ENCODE measurements at regions not wholly inside any gene's neighbourhood (a gene's known extent, or its start where the extent isn't known, plus 50 kb on each side); places are given as distances from the start of the nearest gene placed in this dataset.
"Not testable (repeated sequence)": the region's sequence is repeated elsewhere in the genome, so short reads cannot be mapped to it uniquely, and the experiment has no call there.

DNA sequence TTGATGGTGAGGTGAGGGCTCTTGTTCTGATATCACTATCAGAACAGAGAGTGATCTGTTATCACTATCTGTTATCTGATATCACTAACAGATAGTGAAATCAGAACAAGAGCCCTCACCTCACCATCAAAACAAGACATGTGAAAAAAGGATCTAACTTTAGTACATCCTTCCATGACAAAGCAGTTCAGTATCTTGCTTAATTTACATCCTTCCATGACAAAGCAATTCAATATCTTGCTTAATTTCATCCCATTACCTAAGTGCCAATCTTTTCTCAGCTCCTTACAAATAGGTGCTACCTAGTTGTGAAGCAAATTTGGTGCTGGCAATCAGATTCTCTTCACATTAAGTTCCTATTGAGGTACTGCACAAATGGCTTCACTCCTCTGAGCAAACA lies 1865.6 kb upstream of the FLRT2 start:
- DNase-seq, result no peak

DNA sequence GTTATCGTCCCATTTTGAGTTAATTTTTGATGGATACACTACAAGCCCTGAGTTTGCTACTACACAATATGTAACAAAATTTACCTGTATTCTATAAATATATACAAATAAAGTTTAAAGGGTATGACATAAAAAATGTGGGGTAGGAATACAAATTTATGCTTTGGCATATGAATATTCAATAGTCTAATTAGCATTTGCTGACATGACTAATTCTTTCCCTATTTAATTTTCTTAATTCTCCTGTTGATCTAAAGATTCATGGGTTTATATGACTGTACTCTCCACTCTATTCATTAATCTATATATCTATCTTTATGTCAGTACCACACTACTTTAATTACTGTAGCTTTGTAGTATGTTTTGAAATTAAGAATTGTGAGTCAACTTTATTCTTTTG lies 1840.7 kb upstream of the FLRT2 start:
- DNase-seq, result no peak

DNA sequence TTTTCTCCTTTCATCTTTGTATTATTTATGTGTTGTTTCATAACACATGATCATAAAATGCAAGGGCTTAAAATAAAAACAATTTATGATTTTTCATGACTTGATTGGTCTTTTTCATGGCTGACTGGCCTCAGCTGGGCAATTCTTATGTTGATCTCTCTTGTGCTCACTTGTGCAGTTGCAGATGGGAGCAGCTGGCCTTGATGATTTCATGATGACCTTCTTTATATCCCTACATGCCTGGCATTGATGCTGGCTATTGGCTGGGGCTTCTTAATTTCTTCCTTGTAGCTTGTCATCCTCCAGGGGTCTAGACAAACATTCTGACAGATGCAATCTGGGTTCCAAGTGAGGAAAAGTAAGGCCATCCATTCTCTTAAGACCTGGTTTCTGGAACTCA lies 1832.8 kb upstream of the FLRT2 start:
- DNase-seq, result no peak

DNA sequence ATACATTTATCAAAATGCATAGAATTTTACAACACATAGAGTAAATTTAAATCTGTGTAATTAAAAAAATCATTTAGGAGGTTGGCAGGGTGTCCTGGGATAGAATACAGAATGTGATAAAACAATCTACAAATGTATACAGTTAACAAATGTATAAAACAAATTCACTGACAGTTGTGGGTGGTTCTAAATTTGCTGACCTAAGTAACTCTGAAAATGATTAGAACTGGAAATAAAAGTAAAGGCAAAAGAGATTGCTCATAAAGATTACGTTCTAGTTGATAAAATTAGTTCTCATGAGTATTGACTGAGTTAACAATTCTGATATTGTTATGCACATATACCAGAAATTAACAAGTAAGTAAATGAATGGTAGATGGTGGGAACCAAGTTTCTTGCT lies 1827.3 kb upstream of the FLRT2 start:
- no peak for DNase-seq

DNA sequence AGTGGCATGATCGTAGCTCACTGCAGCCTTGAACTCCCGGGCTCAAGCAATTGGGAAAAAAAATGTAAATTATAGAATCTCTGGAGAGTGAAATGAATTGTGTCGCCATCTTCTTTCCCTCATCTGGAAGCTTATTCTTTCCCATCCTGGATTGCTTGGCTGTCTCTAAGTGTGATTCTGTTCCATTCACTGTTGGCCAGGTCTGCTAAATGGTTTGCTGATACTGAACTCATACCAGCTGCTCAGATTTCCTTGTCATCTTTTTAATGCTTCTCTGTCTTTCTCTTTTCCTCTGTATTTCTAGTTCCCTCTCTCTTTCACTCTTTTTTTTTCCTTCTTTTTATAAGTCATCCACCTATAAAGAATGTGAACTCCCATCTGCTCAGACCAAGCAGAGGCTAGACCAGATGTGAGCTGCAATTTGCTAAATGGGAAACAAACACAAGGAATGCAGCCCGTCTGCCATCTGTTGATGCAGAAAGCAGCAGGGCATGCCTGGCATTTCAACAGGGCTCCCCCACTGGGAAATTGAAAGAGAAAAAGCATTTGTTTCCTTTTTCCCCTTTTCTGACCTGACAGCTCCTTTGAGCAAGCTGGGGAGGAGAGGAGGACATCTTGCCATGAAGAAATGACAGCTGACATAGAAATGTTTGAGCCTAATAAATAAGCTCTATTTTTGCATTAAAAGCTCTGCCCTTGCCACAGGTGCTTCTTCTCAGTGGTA lies 1823.6 kb upstream of the FLRT2 start:
- DNase-seq, result no peak

DNA sequence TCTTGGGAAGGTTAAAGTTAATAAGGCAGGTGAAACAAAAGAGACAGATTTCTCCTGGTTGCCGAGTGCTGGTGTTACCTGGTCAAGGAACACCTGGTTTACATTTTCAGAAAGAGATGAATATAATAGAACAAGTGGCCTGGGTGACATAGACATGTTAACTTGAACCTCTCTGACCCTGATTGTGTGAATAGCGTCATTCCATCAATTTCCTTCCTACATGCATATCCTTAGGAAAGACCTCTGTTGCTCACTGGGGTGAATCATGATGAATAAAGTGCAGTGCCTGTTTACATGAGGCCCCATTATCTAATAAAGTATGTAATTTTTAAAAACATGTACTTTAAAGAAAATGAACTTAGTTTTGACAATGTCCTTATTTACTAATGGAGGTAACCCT lies 1822.9 kb upstream of the FLRT2 start:
- DNase-seq, result no peak

DNA sequence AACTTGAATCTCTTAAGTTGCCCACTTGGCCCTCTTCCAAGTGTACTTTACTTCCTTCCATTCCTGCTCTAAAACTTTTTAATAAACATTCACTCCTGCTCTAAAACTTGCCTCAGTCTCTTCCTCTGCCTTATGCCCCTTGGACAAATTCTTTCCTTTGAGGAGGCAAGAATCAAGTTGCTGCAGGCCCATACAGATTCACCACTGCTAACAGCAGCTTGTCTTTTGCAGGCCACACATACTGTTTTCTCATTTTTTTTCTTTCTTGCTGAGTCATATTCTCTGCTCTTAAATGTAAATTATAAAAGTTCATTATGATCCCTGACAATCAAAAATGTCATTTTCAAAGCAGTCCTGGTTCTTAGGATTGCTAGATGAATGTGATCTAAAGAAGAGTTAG lies 1820.8 kb upstream of the FLRT2 start:
- DNase-seq, result no peak

DNA sequence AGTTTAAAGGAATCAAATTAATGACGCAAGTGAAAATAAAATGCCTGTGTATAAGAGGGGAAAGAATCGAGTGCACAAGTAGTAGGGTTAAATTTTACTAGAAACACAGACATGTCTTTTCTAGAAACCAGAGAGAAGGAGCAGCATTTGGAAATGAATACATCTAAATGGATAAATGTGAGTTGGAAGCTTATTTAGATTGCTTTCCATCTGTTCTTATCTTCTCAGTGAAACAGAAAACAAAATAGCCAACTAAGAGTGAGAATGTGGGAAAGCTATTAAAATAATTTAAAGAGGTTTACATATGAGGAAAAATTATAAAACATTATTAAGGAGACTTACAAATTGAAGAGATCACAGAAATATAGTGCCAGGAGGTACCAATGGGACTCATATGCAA lies 1818.9 kb upstream of the FLRT2 start:
- no peak for DNase-seq

DNA sequence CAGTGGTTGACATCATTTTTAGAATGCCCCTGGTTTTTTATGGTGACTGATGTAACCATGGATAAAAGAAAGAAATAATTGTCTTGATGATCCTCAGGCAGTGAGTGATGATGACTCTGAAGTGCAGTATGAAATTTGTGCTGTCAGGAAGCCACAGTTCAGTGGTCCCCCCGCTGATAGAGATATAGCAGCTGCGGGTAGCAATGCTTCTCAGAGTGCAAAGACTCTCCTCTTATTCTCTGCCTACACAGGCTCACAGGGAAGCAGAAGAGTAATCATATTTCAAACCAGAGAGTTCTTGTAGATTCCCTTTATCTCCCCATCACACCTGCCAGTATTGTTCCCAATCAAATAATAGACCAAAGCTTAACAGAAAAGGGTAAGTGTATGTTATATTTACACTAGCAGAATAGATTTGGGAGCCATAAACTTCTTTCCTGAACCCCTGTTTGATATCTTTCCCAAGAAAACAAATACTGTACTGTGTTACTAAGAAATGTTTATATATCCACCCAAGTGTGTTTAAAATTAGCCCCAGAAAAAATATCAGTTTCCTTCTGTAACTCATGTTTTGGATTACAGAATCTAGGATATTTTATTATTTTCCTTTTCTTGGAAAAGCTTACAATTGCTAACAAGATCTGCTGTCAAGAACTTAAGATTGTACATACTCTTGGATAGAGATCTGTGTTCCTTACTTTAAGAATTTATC lies 1817.4 kb upstream of the FLRT2 start:
- no peak for DNase-seq

DNA sequence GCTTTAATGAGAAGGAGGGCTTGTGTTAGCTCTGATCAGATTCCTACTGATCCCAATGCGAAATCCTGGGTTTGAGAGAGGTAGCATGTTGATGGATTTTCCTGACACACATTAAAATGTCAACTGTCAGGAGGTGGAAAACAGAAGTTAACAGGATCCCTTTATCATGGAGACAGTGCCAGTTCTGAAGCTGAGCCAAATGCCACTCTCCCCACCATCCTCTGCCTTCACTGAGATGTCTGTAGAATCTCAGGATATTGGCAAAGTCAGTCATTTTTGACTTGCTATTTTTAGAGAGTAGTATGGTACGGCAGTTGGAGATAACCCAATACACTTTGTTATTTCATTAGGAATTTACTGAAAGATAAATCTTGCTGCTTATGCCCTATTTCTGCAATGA lies 1816.2 kb upstream of the FLRT2 start:
- no peak for DNase-seq

DNA sequence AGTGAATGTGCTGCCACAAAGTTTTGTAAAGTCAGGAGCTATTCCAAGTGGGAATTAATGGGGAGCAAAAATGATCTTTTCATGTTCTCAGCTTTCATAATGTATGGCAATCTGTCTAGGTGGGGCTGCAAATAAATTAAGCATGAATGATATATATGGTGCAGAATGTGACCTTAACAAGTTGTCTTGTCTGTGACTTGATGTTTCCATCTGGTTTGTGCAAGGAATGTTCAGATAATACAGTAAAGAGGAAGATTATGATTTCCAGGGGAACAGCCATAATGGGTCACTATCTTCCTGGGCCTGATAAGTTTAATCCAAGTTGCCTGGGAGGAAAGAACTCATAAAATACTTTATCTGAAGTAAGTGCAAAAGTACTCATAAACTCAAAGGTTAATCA lies 1815.8 kb upstream of the FLRT2 start:
- no peak for DNase-seq

DNA sequence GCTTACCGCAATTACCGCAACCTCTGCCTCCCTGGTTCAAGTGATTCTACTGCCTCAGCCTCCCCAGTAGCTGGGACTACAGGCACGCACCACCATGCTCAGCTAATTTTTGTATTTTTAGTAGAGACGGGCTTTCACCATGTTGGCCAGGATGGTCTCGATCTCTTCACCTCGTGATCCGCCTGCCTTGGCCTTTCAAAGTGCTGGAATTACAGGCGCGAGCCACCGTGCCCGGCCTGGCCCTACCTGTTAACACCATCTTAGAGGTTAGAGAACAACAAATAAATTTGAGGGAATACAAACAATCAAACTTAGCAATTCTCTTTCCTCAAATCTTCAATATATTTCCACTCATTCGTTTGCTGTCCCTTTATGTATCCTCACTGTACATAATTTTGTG lies 1810.5 kb upstream of the FLRT2 start:
- not testable (repeated sequence) for DNase-seq

DNA sequence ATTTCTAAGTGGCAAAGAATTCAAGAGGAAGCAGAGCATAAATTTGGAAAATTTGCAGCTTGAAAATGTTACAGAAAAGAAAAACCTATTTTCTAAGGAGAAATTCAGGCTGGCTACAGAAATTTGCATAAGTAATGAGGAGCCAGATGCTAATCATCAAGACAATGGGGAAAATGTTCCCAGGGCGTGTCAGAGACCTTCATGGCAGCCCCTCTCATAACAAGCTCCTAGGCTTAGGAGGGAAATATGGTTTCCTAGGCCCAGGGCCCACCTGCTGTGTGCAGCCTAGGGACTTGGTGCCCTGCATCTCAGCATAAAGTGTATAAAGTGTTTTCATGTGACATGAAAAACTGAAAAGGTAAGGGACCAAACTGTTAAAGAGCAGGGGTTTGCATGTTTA lies 1796.3 kb upstream of the FLRT2 start:
- DNase-seq, result no peak

DNA sequence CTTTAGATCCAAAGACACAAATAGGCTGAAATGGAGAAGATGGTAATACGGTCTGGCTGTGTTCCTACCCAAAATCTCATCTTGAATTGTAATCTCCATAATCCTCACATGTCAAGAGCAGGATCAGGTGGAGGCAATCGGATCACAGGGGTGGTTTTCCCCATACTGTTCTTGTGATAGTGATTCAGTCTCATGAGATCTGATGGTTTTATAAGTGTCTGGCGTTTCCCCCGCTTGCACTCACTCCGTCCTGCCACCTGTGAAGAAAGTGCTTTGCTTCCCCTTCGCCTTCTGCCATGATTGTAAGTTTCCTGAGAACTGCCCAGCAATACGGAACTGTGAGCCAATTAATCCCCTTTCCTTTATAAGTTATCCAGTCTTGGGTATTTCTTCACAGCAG lies 1795.5 kb upstream of the FLRT2 start:
- no peak for DNase-seq

DNA sequence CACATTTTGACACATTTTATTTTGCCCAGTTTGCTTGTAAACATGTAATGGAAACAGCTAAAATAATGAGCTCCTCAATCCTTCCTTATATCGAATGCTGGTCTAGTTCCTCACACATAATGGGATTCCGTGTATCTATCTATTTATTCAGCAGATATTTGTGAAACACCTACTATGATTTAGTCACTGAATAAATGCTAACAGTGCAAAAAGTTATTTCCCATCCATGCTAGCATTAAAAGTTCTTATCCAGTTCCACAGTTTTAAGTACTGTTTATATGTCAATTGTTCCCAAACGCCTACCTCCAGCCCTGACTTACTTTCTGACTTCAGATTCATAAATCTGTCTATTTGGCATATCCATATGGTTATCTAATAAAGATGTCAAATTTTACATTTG lies 1788.7 kb upstream of the FLRT2 start:
- no peak for DNase-seq

DNA sequence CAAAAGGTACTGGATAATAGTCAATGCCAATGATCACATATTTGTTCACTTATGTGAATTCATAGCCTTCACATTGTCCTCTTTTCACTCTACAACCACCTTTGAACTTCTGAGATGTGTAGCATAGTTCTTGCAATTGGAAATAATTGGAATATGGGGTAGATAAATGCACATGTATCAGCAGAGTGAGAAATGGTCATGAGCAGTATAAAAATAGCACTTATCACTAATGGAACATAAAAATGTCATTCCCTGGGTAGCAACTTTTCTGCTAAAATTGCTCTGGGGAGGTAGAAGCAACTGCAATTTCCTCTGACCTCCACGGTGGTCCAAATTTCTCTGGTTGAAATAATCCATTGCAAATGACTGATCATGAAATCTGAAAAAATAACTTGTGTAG lies 1785.7 kb upstream of the FLRT2 start:
- no peak for DNase-seq

DNA sequence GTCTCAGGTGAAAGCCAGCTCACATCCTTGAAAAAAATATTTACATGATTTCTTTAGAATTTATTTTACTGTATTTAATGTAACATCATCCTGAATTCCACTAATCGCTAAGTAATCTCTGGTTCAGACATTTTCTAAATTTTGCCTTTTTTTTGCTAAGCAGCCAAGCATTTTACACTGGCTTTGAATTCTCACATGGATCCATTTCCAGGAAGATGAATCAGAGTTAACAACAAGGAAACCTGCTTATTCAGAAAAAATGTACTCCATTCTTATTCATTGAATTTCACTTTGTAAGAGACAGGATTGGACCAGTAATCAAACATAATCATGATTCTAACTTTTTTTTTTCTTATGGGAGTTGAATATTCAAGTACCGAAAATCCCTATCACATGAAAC lies 1785.1 kb upstream of the FLRT2 start:
- DNase-seq, result no peak

DNA sequence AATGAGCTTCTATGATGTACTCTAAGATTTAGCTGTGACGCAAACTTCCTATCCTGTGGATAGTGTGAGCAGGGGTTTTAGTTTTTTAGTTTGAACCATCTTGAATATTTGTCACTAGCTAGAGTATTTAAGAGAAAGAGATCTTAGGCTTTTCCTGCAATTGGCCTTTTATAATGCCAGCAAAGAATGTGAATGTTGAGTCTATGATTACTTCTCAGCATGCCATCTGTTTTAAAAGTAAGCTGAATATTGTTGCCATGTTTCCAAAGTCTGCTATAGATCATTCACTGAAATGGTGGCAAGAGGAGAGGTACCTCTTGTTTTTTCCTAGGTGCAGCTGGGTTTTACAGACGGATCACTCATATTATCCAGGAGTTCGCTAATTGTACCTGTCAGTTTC lies 1783.6 kb upstream of the FLRT2 start:
- no peak for DNase-seq

DNA sequence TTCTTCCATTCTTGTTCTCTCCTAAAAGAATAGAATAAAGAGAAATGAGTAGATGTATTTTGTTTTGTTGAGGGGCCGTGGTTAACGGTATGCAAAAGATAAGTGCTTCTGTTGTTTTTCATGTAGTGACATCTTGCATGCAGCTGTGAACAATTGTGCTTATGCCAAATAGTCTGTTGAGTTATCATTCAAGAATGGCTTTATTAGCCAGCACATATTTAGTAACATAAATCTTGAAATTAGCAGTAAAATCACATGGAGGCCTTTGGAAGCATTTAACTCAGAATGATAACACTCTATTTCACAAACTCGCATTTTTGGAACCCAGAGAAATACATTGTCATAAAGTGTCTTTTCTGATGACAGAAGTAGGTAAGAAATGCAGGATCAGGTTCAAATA lies 1772.0 kb upstream of the FLRT2 start:
- DNase-seq, result no peak

DNA sequence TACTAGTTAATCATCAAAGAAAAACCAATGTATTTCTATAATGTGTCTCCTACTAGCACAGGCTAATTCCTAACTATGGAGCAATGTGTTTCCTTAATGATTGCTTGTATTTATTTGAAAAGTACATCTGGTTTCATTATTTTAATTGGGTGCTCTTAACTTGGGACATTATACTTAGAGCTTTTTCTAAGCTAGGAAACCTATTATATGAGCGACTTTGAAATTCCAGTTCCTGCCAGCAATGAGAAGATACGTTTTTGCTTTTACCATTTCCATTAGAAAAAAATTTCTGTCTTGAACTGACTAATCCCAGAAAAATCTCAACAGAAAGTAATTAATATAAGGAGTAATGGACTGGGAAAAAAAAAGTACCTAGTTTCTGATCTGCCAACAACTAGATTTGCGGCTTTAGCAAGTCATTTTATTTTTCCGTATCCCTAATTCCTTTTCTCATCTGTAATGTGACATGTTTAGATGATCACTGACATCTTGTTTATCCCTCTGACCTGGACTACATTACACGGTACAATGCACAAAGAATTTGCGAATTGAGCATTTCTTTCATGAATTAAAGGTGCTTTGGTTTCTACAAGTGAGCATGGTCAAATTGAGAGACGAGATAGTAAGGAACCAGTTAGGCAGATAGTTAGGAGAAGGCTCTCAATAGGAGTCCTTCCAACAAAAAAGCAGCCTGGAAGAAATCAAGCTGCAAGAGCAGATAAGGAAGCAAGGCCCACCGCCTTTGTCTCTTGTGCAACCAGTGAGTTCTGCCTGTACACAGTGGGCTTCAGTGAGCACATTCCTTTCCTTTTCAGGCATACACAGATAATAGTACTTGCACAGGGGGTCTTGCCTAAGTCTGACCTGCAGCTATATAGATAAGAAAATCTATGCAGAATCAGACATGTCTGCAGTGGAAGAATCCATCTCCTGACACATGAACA lies 1765.0 kb upstream of the FLRT2 start:
- DNase-seq, result no peak

DNA sequence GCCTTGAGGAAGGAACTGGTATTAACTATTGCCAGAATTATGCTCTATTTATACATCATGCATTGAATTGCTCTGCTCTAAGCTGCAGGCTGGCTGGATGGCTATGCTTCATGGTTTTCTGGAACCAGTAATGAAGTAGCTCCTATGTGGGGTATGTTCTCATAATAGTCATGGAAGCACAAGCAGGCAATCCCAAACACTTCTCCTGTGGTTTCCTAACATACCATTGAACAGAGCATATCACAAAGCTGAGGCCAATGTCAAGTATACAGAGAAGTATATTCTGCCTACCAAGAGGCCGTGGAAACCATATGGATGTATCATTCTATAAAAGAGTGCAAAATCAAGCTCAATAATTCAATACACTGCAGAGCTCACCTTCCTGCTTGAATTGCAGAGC lies 1752.4 kb upstream of the FLRT2 start:
- DNase-seq, result no peak

DNA sequence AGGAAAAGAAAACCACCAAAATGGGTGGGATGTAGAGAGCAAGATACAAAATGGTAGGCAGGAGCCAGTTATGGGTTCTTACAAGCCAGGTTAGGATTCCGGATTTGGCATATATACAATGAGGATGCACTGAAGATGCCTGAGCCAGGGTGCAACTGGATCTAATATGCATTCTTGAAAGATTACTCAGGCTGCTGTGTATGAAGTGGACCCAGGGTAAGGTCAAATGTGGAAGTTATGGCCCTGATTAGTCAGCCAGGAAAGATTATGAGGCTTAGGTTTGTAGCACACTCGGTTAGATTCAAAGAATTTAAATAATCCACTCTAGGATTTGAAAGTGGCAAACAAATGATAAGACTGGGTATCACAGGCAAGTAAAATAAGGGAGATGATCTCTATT lies 1750.7 kb upstream of the FLRT2 start:
- DNase-seq, result no peak

DNA sequence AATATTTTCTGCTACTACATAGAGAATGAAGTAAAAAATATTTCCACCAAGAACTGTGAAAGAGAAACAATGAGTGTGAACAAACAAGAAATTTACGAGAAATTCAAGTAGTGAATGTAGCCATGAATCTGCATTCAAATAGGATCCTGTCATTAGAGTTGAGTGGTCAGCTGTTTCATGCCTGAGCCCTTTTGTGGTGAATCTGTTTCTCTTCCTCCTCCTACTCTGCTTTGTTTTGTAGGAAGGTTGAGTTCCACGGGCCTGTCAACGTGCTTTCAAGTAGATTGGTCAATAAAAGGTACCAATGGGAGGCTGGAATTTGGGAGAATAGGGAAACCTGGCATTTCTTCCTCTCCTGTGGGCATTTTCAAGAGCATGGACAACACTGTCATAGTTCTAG lies 1749.6 kb upstream of the FLRT2 start:
- no peak for DNase-seq

DNA sequence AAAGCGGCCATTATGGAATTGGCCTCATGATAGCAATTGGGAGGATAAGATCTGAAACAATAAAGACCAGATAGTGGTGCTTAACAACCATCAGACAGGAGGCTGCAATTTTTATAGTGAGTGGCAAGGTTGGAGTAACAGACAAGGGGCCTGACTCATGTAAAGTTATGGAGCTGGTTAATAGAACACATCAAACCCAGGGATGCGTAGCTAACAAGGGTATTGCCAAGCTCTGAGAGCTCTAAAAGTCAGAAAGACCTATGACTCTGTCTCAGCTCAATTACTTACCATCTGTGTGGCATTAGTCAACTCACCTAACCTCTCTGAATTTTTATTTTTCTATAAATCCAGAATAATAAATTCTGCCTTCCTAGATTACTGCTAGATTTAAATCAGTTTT lies 1731.5 kb upstream of the FLRT2 start:
- DNase-seq, result no peak
